NB4 (cell line): ENCODE measurements at regions not wholly inside any gene's neighbourhood (a gene's known extent, or its start where the extent isn't known, plus 50 kb on each side); places are given as distances from the start of the nearest gene placed in this dataset.
"Not testable (repeated sequence)": the region's sequence is repeated elsewhere in the genome, so short reads cannot be mapped to it uniquely, and the experiment has no call there.

Source experiments
- CTCF ChIP-seq: IDR thresholded peaks from one replicate; pipeline ENCODE4 v1.5.1; 2012; ENCODE audit warnings: low read depth, low read length
- MYC ChIP-seq: IDR thresholded peaks from 2 replicates; pipeline ENCODE4 v1.6.1; 2011; ENCODE audit warnings: low read depth, low read length
- POLR2A ChIP-seq: IDR thresholded peaks from 2 replicates; pipeline ENCODE4 v1.6.1; 2011; ENCODE audit warnings: mild to moderate bottlenecking; ENCODE audit not compliant: insufficient read length; ENCODE audit errors: extremely low read depth

GRCh38 chr10:109307102-109307501, 616.2 kb downstream of the XPNPEP1 start:
- TF ChIP-seq CTCF, POLR2A, MYC: not testable (repeated sequence)
